ENCODE measurements at regions not wholly inside any gene's neighbourhood (a gene's known extent, or its start where the extent isn't known, plus 50 kb on each side); places are given as distances from the start of the nearest gene placed in this dataset.

DNA sequence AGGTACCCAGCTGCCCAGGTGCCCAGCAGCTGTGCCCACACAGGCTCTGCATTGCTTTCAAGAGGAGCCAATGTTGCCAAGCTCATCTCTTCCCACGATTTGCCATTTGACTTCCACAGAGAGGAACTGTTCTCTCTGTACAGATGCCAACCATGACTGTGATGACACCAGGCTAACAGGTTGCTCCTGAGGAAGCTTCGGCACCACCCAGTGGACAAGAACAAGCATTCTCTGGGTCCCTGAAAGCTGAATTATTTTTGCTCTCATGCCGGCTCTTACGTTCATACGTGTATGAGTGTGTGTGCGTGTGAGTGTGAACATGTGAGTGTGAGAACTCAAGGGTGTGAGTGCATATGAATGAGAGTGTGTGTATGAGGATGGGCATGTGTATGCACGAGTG lies 535.2 kb downstream of the LIG4 start:
- no peak for ATAC-seq
- H3K36me3 ChIP-seq (ENCODE audit: low read depth, low read length), result no peaks in the 10 kb centered on the region
- no peaks in the 10 kb centered on the region for H3K9me2 ChIP-seq (replicated peaks; ENCODE audit: low read length)
- BruUV-seq (replicated peaks), result no TSS peak
- ChIA-PET POLR2A (ENCODE audit: unreplicated experiment) (no interaction called here), CTCF (no interaction called here)
- H3K4me1 ChIP-seq (ENCODE audit: insufficient read depth, low read length), result no peaks in the 10 kb centered on the region
- H3K9me3 ChIP-seq (ENCODE audit: low read length), result no peaks in the 10 kb centered on the region
- no peak overlapping the region for H3K4me2 ChIP-seq (ENCODE audit: low read length)
- no peaks in the 10 kb centered on the region for H3K27me3 ChIP-seq (ENCODE audit: low read length)
- H2AFZ ChIP-seq (ENCODE audit: low read length), result no peak overlapping the region
- H3K27ac ChIP-seq (ENCODE audit: low read length), result no peak overlapping the region
- H4K20me1 ChIP-seq (ENCODE audit: low read length), result no peaks in the 10 kb centered on the region
- H3K9ac ChIP-seq (ENCODE audit: low read length), result no peak overlapping the region
- intact Hi-C loops (cut with micrococcal nuclease), result no loop called here
- no peaks in the 10 kb centered on the region for H3F3A ChIP-seq (ENCODE audit: low read length, unreplicated experiment)
- TF ChIP-seq EZH2 (IDR thresholded peaks at IDR 0.05; ENCODE audit: low read length, unreplicated experiment) (no peak), EZH2phosphoT487 (IDR thresholded peaks at IDR 0.05; ENCODE audit: borderline replicate concordance, low read length) (no peak)
- TF ChIP-seq, protein P1, sequence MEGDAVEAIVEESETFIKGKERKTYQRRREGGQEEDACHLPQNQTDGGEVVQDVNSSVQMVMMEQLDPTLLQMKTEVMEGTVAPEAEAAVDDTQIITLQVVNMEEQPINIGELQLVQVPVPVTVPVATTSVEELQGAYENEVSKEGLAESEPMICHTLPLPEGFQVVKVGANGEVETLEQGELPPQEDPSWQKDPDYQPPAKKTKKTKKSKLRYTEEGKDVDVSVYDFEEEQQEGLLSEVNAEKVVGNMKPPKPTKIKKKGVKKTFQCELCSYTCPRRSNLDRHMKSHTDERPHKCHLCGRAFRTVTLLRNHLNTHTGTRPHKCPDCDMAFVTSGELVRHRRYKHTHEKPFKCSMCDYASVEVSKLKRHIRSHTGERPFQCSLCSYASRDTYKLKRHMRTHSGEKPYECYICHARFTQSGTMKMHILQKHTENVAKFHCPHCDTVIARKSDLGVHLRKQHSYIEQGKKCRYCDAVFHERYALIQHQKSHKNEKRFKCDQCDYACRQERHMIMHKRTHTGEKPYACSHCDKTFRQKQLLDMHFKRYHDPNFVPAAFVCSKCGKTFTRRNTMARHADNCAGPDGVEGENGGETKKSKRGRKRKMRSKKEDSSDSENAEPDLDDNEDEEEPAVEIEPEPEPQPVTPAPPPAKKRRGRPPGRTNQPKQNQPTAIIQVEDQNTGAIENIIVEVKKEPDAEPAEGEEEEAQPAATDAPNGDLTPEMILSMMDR (conservative IDR thresholded peaks at IDR 0.05; ENCODE audit: low read depth, low read length), result peak; percentile 39; the same call in 1 of the 2 replicates
- peak; percentile 25 for DNase-seq
- H3K79me2 ChIP-seq (ENCODE audit: low read length), result no peaks in the 10 kb centered on the region
- H3K4me3 ChIP-seq (ENCODE audit: low read length), result no peak overlapping the region

DNA sequence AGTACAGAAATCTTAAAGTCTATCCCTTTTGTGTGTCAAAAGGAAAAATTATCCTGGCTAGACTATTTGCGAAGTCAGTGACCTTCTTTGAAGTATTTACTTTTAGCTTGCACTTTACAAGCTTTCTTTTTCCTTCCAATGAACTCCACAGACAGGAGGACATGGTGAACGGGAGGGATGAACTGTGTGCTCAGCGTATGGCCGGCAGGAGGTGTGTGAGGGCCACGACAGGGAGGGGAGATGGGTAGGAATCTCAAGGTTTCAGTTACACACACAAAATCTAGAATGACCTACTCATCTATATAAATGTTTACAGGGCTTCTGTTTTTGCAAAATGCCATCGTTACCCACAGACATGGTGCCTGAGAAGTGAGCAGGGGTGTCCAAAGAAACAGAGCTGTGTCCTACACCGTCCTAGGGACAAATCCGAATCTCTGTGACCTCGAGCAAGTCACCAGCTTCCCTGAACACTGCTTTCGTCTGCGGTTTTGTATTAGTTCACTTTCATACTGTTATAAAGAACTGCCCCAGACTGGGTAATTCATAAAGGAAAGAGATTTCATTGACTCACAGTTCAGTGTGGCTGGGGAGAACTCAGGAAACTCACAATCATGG lies 537.2 kb downstream of the LIG4 start:
- Histone ChIP-seq H3K4me1 (ENCODE audit: insufficient read depth, low read length) (no peaks in the 10 kb centered on the region), H3K9me2 (replicated peaks; ENCODE audit: low read length) (no peaks in the 10 kb centered on the region), H3K9me3 (ENCODE audit: low read length) (no peaks in the 10 kb centered on the region), H3K4me2 (ENCODE audit: low read length) (no peak overlapping the region), H3K9ac (ENCODE audit: low read length) (no peak overlapping the region), H3F3A (ENCODE audit: low read length, unreplicated experiment) (no peaks in the 10 kb centered on the region), H3K27me3 (ENCODE audit: low read length) (no peaks in the 10 kb centered on the region), H3K36me3 (ENCODE audit: low read depth, low read length) (no peaks in the 10 kb centered on the region), H4K20me1 (ENCODE audit: low read length) (no peaks in the 10 kb centered on the region), H3K4me3 (ENCODE audit: low read length) (no peak overlapping the region), H3K79me2 (ENCODE audit: low read length) (no peaks in the 10 kb centered on the region), H3K27ac (ENCODE audit: low read length) (no peak overlapping the region), H2AFZ (ENCODE audit: low read length) (no peak overlapping the region)
- BruUV-seq (replicated peaks), result no TSS peak
- peak; percentile 43 for DNase-seq
- intact Hi-C loops (cut with micrococcal nuclease), result loop anchor here (1.0 to 5.0 kb wide), 2 partner anchors 189 to 477 kb away; a partner anchor contains a TSS
- CTCF ChIA-PET, result no interaction called here
- peak; percentile 40 for ATAC-seq
- TF ChIP-seq, protein P1 (conservative IDR thresholded peaks at IDR 0.05; ENCODE audit: low read depth, low read length), result peak; percentile 43; the same call in 1 of the 2 replicates
- TF ChIP-seq EZH2phosphoT487 (IDR thresholded peaks at IDR 0.05; ENCODE audit: borderline replicate concordance, low read length) (no peak), EZH2 (IDR thresholded peaks at IDR 0.05; ENCODE audit: low read length, unreplicated experiment) (no peak)
- POLR2A ChIA-PET (ENCODE audit: unreplicated experiment), result interaction anchor here (0.5 kb wide), 1 partner anchor 141 kb away, joined by 3 read pairs; no protein-coding TSS in a partner anchor

DNA sequence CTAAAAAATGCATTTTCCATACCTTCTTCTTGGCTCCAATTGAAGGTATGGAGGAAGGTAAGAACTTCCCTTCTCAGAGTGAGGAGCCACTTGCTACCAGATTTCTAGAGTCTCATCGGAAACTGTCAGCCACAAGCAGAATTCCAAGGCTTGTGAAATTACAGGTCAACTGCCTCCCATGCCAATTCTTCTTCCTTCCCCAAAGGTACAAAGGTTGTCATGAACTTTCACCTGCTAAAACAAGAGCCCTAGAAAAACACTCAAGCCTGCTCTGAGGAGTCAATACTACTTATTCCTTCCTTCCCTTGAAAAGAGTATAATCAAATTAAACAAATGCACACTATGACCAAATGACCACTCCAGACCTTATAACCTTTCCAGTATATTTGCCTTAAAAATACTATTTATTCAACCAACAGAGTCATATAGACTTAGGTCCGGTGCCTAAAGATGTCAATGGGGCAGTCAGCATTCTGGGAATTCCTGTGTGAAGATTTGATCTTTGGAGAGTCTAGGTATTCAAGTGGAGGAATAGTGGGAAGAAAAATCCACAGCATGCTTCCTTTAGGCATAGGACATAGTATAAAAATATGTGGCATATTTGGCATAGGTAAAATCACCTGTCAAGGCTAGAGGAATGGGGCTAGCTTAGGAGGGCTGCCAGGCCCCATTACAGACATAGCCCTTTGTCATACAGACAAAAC lies 539.3 kb downstream of the LIG4 start:
- ChIA-PET CTCF (no interaction called here), POLR2A (ENCODE audit: unreplicated experiment) (no interaction called here)
- ATAC-seq, result no peak
- no peaks in the 10 kb centered on the region for H4K20me1 ChIP-seq (ENCODE audit: low read length)
- TF ChIP-seq EZH2 (IDR thresholded peaks at IDR 0.05; ENCODE audit: low read length, unreplicated experiment), result no peak
- TF ChIP-seq EZH2phosphoT487 (IDR thresholded peaks at IDR 0.05; ENCODE audit: borderline replicate concordance, low read length), result no peak
- TF ChIP-seq, protein P1 (conservative IDR thresholded peaks at IDR 0.05; ENCODE audit: low read depth, low read length), result no peak
- H3K79me2 ChIP-seq (ENCODE audit: low read length), result no peaks in the 10 kb centered on the region
- no TSS peak for BruUV-seq (replicated peaks)
- no peaks in the 10 kb centered on the region for H3K9me3 ChIP-seq (ENCODE audit: low read length)
- no peaks in the 10 kb centered on the region for H3K36me3 ChIP-seq (ENCODE audit: low read depth, low read length)
- no peak for DNase-seq
- no peaks in the 10 kb centered on the region for H3F3A ChIP-seq (ENCODE audit: low read length, unreplicated experiment)
- no peaks in the 10 kb centered on the region for H3K9me2 ChIP-seq (replicated peaks; ENCODE audit: low read length)
- H3K4me2 ChIP-seq (ENCODE audit: low read length), result no peak overlapping the region
- H3K4me1 ChIP-seq (ENCODE audit: insufficient read depth, low read length), result no peaks in the 10 kb centered on the region
- H3K27me3 ChIP-seq (ENCODE audit: low read length), result no peaks in the 10 kb centered on the region
- intact Hi-C loops (cut with micrococcal nuclease), result loop anchor here (5.0 kb wide), 1 partner anchor 191 kb away; a partner anchor contains a TSS
- no peak overlapping the region for H3K4me3 ChIP-seq (ENCODE audit: low read length)
- no peak overlapping the region for H3K9ac ChIP-seq (ENCODE audit: low read length)
- H3K27ac ChIP-seq (ENCODE audit: low read length), result no peak overlapping the region
- H2AFZ ChIP-seq (ENCODE audit: low read length), result no peak overlapping the region

Measured in PC-3 (cell line).